ENCODE measurements at regions not wholly inside any gene's neighbourhood (a gene's known extent, or its start where the extent isn't known, plus 50 kb on each side); places are given as distances from the start of the nearest gene placed in this dataset.

DNA sequence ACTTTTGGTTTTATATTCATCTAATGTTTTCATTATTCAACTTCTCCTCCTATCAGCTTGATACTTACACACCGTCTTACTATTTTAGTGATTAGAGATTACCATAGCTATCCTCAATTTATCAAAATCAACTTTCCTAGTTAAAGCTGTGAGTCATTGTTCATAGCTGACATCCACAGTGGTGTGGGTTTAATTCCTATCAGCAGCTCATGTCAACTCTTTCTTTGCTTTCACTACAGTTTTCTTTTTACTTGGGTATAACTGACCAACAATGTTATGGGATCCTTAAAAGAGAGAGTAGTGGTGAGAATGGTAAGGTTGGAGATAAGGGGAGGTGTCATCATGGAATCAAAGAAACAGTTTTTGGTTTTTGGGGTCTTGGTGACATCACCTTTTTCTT, 112.7 kb downstream of the NFKBIZ start:
- H3K27me3 ChIP-seq (ENCODE audit: insufficient read depth, low read depth, severe bottlenecking) = no peaks in the 10 kb centered on the region
- TF ChIP-seq, protein P1, sequence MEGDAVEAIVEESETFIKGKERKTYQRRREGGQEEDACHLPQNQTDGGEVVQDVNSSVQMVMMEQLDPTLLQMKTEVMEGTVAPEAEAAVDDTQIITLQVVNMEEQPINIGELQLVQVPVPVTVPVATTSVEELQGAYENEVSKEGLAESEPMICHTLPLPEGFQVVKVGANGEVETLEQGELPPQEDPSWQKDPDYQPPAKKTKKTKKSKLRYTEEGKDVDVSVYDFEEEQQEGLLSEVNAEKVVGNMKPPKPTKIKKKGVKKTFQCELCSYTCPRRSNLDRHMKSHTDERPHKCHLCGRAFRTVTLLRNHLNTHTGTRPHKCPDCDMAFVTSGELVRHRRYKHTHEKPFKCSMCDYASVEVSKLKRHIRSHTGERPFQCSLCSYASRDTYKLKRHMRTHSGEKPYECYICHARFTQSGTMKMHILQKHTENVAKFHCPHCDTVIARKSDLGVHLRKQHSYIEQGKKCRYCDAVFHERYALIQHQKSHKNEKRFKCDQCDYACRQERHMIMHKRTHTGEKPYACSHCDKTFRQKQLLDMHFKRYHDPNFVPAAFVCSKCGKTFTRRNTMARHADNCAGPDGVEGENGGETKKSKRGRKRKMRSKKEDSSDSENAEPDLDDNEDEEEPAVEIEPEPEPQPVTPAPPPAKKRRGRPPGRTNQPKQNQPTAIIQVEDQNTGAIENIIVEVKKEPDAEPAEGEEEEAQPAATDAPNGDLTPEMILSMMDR (IDR thresholded peaks at IDR 0.05; ENCODE audit: low read depth, low read length) = no peak
- H3K36me3 ChIP-seq = no peaks in the 10 kb centered on the region
- DNase-seq = no peak
- H3K4me3 ChIP-seq (ENCODE audit: low read depth, low read length) = no peak overlapping the region
- H3K27ac ChIP-seq = no peak overlapping the region
- H3K9me3 ChIP-seq (ENCODE audit: severe bottlenecking) = no peaks in the 10 kb centered on the region

DNA sequence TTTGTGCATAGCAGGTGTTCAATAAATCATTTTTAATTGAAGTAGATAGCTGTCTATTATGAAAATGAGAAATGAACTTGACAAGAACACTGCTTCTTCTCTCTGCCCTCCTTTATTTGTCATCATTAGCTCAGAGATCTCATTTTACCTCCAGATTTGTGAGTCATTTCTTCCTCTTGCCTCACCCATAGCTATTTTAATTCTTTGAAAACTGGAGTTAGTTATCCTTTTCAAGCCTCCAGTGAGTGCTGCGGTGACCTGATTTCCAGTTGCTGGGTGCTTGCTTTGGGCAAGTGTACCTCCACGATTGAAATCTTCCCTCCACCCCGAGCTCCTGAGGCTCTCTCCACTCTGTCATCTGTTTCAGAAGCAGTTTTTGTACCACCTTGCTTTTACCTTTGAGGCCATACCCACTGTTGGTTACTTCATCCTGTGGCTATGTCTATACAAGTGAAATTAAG, 114.6 kb downstream of the NFKBIZ start:
- no peaks in the 10 kb centered on the region for H3K27me3 ChIP-seq (ENCODE audit: insufficient read depth, low read depth, severe bottlenecking)
- H3K4me3 ChIP-seq (ENCODE audit: low read depth, low read length) = no peak overlapping the region
- H3K36me3 ChIP-seq = no peaks in the 10 kb centered on the region
- DNase-seq = no peak
- no peaks in the 10 kb centered on the region for H3K9me3 ChIP-seq (ENCODE audit: severe bottlenecking)
- TF ChIP-seq, protein P1 (IDR thresholded peaks at IDR 0.05; ENCODE audit: low read depth, low read length) = no peak
- H3K27ac ChIP-seq = no peak overlapping the region

DNA sequence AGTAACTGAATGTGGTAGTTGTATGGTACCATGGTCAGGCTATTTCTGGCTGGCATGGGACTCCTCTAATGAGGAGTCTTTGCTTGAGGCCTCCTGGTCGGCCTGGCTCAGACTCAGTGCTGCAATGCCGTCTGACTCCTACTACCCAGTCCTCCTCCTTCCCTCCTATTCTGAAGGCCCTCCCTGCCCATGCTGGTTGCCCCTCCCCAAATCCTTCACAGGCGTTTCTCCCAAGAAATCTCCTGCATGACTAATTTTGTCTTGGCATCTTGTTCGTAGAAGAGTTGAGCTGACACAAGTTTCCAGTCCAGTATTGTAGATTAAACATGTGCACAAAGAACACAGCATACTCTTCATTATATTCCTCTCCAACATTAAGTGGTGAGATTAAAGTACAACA, 115.5 kb downstream of the NFKBIZ start:
- H3K36me3 ChIP-seq = no peaks in the 10 kb centered on the region
- H3K27ac ChIP-seq = no peak overlapping the region
- H3K9me3 ChIP-seq (ENCODE audit: severe bottlenecking) = no peaks in the 10 kb centered on the region
- TF ChIP-seq, protein P1 (IDR thresholded peaks at IDR 0.05; ENCODE audit: low read depth, low read length) = no peak
- no peak overlapping the region for H3K4me3 ChIP-seq (ENCODE audit: low read depth, low read length)
- H3K27me3 ChIP-seq (ENCODE audit: insufficient read depth, low read depth, severe bottlenecking) = no peaks in the 10 kb centered on the region
- DNase-seq = no peak

DNA sequence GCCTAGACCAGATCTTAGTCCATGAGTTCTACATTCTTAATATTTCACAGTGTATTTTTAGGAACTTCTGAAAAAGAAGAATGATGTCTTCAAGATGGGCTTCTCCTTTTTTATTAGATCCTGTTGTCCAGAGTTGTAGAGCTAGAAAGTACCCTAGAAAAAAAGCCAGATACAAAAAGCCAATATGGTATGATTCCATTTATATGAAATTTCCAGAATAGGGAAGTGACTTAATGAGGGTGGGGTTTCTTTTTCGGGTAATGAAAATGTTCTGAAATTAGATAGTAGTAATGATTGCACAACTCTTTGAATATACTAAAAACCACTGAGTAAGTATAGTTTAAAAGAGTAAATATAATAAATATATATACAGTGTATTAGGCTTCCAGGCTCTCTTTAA, 116.9 kb downstream of the NFKBIZ start:
- H3K27me3 ChIP-seq (ENCODE audit: insufficient read depth, low read depth, severe bottlenecking) = peaks cover 7% of the 10 kb centered on the region
- no peak overlapping the region for H3K27ac ChIP-seq
- DNase-seq = no peak
- no peaks in the 10 kb centered on the region for H3K36me3 ChIP-seq
- no peak overlapping the region for H3K4me3 ChIP-seq (ENCODE audit: low read depth, low read length)
- TF ChIP-seq, protein P1 (IDR thresholded peaks at IDR 0.05; ENCODE audit: low read depth, low read length) = no peak
- peaks cover 2% of the 10 kb centered on the region for H3K9me3 ChIP-seq (ENCODE audit: severe bottlenecking)

DNA sequence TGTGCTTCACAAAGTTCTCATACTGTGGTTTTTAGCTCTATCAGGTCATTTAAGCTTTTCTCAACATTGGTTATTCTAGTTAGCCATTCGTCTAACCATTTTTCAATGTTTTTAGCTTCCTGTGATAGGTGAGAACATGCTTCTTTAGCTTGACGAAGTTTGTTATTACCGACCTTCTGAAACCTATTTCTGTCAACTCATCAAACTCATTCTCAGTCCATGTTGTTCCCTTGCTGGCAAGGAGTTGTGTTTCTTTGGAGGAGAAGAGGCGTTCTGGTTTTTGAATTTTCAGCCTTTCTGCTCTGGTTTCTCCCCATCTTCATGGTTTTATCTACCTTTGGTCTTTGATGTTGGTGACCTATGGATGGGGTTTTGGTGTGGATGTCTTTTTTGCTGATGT, 120.9 kb downstream of the NFKBIZ start:
- H3K27me3 ChIP-seq (ENCODE audit: insufficient read depth, low read depth, severe bottlenecking) = peaks cover 7% of the 10 kb centered on the region
- TF ChIP-seq, protein P1 (IDR thresholded peaks at IDR 0.05; ENCODE audit: low read depth, low read length) = no peak
- H3K36me3 ChIP-seq = no peaks in the 10 kb centered on the region
- no peak overlapping the region for H3K4me3 ChIP-seq (ENCODE audit: low read depth, low read length)
- DNase-seq = no peak
- no peak overlapping the region for H3K27ac ChIP-seq
- H3K9me3 ChIP-seq (ENCODE audit: severe bottlenecking) = peaks cover 2% of the 10 kb centered on the region

DNA sequence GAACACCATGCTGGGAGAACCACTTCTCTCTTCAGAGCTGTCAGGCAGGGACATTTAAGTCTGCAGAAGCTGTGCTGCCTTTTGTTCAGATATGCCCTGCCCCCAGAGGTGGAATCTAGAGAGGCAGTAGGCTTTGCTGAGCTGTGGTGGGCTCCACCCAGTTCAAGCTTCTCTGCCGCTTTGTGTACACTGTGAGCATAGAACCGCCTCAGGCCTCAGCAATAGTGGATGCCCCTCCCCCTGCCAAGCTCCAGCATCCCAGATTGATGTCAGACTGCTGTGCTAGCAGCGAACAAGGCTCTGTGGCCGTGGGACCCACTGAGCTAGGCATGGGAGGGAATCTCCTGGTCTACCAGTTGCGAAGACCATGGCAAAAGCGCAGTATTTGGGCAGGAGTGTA, 121.6 kb downstream of the NFKBIZ start:
- H3K4me3 ChIP-seq (ENCODE audit: low read depth, low read length) = no peak overlapping the region
- H3K27me3 ChIP-seq (ENCODE audit: insufficient read depth, low read depth, severe bottlenecking) = peaks cover 7% of the 10 kb centered on the region
- DNase-seq = no peak
- TF ChIP-seq, protein P1 (IDR thresholded peaks at IDR 0.05; ENCODE audit: low read depth, low read length) = no peak
- no peaks in the 10 kb centered on the region for H3K36me3 ChIP-seq
- no peak overlapping the region for H3K27ac ChIP-seq
- H3K9me3 ChIP-seq (ENCODE audit: severe bottlenecking) = peaks cover 2% of the 10 kb centered on the region
